ACC112 (cell line): ENCODE measurements at regions not wholly inside any gene's neighbourhood (a gene's known extent, or its start where the extent isn't known, plus 50 kb on each side); places are given as distances from the start of the nearest gene placed in this dataset.
"Not testable (repeated sequence)": the region's sequence is repeated elsewhere in the genome, so short reads cannot be mapped to it uniquely, and the experiment has no call there.

Source experiments
- H2AFZ ChIP-seq: fragments of 200-600 bp; sonication (generic); one replicate; pipeline ENCODE4 v1.6.0; 2017; ENCODE audit warnings: antibody characterized with exemption, low read length; ENCODE audit not compliant: unreplicated experiment
- H3K27ac ChIP-seq: fragments of 200-600 bp; sonication (generic); 2 replicates; pipeline ENCODE4 v1.5.1; 2014; ENCODE audit warnings: low read depth, mild to moderate bottlenecking, antibody characterized with exemption, low read length, moderate library complexity
- H3K27me3 ChIP-seq: fragments of 200-600 bp; sonication (generic); 2 replicates; pipeline ENCODE4 v1.6.1; 2014; ENCODE audit warnings: mild to moderate bottlenecking, antibody characterized with exemption, low read length, moderate library complexity, mixed read lengths; ENCODE audit not compliant: insufficient read depth
- H3K36me3 ChIP-seq: fragments of 200-600 bp; sonication (generic); 2 replicates; pipeline ENCODE4 v1.6.1; 2016; ENCODE audit warnings: mild to moderate bottlenecking, antibody characterized with exemption, low read length, moderate library complexity, mixed read lengths; ENCODE audit not compliant: insufficient read depth
- H3K4me1 ChIP-seq: fragments of 200-600 bp; sonication (generic); one replicate; pipeline ENCODE4 v1.6.1; 2016; ENCODE audit warnings: low read length, mixed read lengths; ENCODE audit not compliant: insufficient read depth, unreplicated experiment, control insufficient read depth
- H3K4me3 ChIP-seq: fragments of 200-600 bp; sonication (generic); 2 replicates; pipeline ENCODE4 v1.5.1; 2014; ENCODE audit warnings: mild to moderate bottlenecking, low read depth, low read length
- H3K79me2 ChIP-seq: fragments of 200-600 bp; sonication (generic); one replicate; pipeline ENCODE4 v1.6.0; 2016; ENCODE audit warnings: low read length; ENCODE audit not compliant: control insufficient read depth, unreplicated experiment, insufficient read depth

GRCh38 chr6:169101036-169101805, 152.4 kb downstream of the THBS2 start:
- H3K36me3 ChIP-seq = no peaks in the 10 kb centered on the region

DNA sequence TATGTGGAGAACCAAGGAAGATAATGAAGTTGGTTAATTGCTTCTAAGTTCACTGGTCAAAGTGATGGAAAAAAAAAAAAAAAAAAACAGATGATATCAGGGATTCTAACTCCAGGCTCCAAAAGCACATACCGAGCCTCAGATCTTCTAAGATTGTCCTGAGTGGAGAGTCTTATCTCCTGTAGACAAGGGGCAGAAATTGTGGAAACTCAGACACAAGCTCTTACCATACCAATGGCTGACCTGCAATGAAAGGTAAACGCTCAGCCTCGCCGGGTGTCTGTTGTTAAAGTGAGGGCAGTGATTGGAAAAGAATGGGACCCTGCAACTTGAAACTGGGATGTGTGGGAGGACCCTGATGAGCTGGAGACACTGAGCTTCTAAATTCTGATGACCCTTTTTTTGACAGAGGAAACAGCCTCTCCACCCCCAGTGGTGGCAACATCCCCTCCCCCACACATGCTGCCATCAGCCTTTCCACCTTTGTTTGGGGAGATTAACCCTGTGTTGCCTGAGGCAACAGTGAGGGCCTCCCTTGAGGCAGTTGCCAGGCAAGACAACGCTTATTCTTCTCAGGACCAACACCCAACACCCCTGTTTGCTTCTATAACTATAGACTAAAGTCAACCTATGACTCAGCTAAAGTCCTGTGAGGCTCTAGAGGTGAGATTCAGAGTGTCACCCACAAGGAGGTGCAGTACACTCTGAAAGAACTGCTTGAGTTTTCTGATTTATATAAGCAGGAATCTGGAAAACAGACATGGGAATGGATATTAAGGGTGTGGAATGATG, 154.0 kb downstream of the THBS2 start:
- H3K4me1 ChIP-seq = peaks cover 44% of the 10 kb centered on the region
- H3K27me3 ChIP-seq = no peaks in the 10 kb centered on the region
- H3K36me3 ChIP-seq = no peaks in the 10 kb centered on the region
- H3K79me2 ChIP-seq = no peaks in the 10 kb centered on the region
- H3K4me3 ChIP-seq = no peak overlapping the region
- no peak overlapping the region for H2AFZ ChIP-seq
- no peak overlapping the region for H3K27ac ChIP-seq

More at GRCh38 chr6:169101036-169101805, 152.4 kb downstream of the THBS2 start:
- peaks cover 50% of the 10 kb centered on the region for H3K4me1 ChIP-seq
- H3K4me3 ChIP-seq = no peak overlapping the region
- H3K79me2 ChIP-seq = no peaks in the 10 kb centered on the region
- H3K27ac ChIP-seq = peak overlapping the region; percentile 59
- no peak overlapping the region for H2AFZ ChIP-seq
- no peaks in the 10 kb centered on the region for H3K27me3 ChIP-seq

DNA sequence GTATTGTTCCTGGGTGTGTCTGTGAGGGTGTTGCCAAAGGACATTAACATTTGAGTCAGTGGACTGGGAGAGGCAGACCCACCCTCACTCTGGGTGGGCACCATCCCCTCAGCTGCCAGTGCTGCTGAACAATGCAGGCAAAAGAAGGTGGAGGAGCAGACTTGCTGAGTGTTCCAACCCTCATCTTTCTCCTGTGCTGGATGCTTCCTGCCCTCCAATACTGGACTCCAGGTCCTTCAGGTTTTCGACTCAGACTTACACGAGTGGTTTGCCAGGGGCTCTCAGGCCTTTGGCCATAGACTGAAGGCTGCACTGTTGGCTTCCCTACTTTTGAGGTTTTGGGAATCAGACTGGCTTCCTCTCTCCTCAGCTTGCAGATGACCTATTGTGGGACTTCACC, 155.0 kb downstream of the THBS2 start:
- H3K27ac ChIP-seq, H3K36me3 ChIP-seq, H3K27me3 ChIP-seq, H3K79me2 ChIP-seq, H2AFZ ChIP-seq, H3K4me3 ChIP-seq: not testable (repeated sequence)
- H3K4me1 ChIP-seq = peaks cover 44% of the 10 kb centered on the region

DNA sequence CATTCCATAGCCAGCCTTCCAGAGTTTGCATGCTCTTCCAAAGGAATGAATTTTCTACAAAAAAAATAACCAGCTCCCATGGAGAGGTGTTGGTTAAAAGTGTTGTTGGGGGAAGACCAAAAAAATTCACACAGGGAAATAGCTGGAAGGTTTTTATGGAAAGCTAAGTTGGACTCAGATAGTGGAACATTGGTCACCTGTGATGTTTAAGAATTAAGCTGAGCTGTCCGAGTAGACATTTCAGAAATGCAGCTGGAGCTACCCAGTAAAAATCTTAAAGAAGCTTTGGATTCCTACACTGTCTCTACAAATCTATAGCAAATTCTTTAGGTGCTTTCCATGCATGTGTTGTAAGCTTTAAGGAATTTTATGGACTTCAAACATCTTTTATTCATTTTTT, 155.5 kb downstream of the THBS2 start:
- Histone ChIP-seq H3K27ac (peak overlapping the region; percentile 87), H3K4me3 (no peak overlapping the region), H3K36me3 (no peaks in the 10 kb centered on the region), H3K79me2 (no peaks in the 10 kb centered on the region), H3K27me3 (no peaks in the 10 kb centered on the region), H3K4me1 (peaks cover 44% of the 10 kb centered on the region), H2AFZ (no peak overlapping the region)

- Histone ChIP-seq H3K27ac (peak overlapping the region; percentile 87), H2AFZ (peak overlapping the region; percentile 10), H3K79me2 (no peaks in the 10 kb centered on the region), H3K36me3 (no peaks in the 10 kb centered on the region), H3K4me3 (peak overlapping the region; percentile 4; the same call in 1 of the 2 replicates), H3K4me1 (peaks cover 44% of the 10 kb centered on the region), H3K27me3 (no peaks in the 10 kb centered on the region)
Measured at GRCh38 chr6:169097381-169097959, 156.2 kb downstream of the THBS2 start.

DNA sequence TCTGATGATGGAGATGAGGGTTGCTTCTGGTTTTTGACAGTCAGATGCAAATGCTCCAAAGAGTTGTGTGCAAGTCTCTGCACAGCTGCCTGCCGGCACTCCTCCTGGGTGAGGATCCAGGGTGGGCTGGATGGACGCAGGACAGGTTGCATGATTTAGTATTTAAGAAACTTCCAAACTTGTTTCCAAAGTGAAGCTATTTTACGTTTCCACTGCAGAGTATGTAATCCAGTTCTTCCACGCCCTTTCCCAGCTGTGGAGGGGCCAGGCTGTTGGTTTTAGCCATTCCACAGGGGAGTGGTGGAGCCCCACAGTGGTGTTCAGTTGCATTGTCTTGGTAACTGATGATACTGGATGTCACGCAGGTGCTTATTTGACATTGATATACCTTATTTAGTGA, 157.3 kb downstream of the THBS2 start:
- Histone ChIP-seq H3K27ac (peak overlapping the region; percentile 87), H3K27me3 (no peaks in the 10 kb centered on the region), H3K4me3 (no peak overlapping the region), H3K36me3 (no peaks in the 10 kb centered on the region), H3K79me2 (no peaks in the 10 kb centered on the region), H3K4me1 (peaks cover 36% of the 10 kb centered on the region), H2AFZ (no peak overlapping the region)

- H3K36me3 ChIP-seq = no peaks in the 10 kb centered on the region
- H3K4me3 ChIP-seq = no peak overlapping the region
- H3K4me1 ChIP-seq = peaks cover 32% of the 10 kb centered on the region
- no peak overlapping the region for H2AFZ ChIP-seq
- no peak overlapping the region for H3K27ac ChIP-seq
- H3K79me2 ChIP-seq = no peaks in the 10 kb centered on the region
- no peaks in the 10 kb centered on the region for H3K27me3 ChIP-seq
Measured at GRCh38 chr6:169095153-169095552, 158.5 kb downstream of the THBS2 start.

GRCh38 chr6:169094552-169094950, 159.1 kb downstream of the THBS2 start:
- H3K4me1 ChIP-seq = peaks cover 28% of the 10 kb centered on the region
- H2AFZ ChIP-seq = no peak overlapping the region
- no peak overlapping the region for H3K4me3 ChIP-seq
- H3K79me2 ChIP-seq = no peaks in the 10 kb centered on the region
- H3K27me3 ChIP-seq = no peaks in the 10 kb centered on the region
- no peaks in the 10 kb centered on the region for H3K36me3 ChIP-seq
- H3K27ac ChIP-seq = no peak overlapping the region

DNA sequence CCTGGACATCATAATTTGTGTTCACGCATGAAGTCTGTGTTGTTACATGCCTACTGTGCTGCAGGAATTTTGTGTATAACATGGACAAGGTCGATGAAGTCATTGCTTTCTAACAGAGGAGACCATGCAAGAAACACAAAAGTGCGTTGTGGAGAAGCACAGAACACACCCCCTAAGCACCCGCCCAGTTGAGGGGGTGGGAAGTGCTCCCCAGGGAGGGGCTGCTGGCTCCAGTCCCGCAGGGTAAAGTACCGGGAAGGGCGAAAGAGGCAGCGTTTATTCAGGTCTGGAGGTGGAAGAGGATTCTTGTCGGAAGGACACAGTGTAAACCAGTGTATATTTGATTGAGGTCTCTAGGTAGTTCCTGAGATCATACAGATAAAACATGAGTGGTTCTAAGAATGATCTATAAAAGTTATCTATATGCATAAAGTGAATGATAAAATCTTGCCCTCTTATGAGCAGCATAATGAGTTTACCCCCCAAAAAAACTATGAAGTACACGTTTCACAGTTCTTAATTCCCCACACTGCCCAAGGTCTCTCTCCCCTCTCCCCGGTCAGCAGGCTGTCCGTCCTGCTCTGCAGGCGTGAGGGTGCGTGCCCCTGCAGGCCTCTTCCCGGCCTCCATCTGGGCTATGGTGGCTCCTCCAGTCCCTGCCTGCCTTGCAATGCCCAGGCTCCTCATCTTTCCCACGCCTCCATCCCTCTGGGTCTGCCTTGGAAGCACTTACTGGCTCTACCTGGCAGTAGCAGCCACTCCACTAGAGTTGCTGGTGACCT, 159.7 kb downstream of the THBS2 start:
- no peaks in the 10 kb centered on the region for H3K36me3 ChIP-seq
- H3K4me3 ChIP-seq = no peak overlapping the region
- no peaks in the 10 kb centered on the region for H3K79me2 ChIP-seq
- H3K27me3 ChIP-seq = no peaks in the 10 kb centered on the region
- no peak overlapping the region for H3K27ac ChIP-seq
- peaks cover 27% of the 10 kb centered on the region for H3K4me1 ChIP-seq
- H2AFZ ChIP-seq = no peak overlapping the region

DNA sequence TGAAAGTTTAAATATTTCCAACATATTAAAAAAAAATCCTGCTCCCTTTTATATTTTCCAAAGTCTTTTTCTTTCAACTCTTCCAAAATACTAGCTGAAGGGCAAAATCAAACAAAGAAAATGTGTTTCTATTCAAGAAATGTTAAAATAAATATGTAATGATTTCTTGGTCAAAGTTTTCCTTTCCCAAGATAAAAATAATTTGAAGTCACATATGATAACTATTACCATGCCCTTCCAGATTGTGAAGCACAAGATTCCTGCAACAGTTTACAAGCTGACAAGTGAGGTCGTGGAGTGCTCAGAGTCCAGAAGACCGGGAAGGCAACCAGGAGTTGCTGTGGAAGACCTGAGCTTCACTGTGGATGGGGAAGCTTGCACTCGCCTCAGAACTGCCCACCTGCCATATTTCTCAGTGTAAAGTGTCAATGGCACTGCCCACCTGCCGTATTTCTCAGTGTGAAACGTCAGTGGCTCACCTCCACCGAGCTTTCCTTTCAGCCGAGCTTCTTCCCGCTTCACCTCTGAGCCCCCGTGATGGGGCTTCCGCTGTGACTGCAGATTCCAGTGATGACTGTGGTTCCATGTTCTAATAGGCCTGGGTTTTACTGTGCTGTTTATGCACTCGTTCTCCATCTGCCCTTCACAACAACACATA, 160.5 kb downstream of the THBS2 start:
- Histone ChIP-seq H3K4me1 (peaks cover 20% of the 10 kb centered on the region), H3K79me2 (no peaks in the 10 kb centered on the region), H3K4me3 (no peak overlapping the region), H3K36me3 (no peaks in the 10 kb centered on the region), H3K27me3 (no peaks in the 10 kb centered on the region), H2AFZ (no peak overlapping the region), H3K27ac (no peak overlapping the region)
